Embryonic facial prominence (tissue), 1 donor: ENCODE measurements at regions not wholly inside any gene's neighbourhood (a gene's known extent, or its start where the extent isn't known, plus 50 kb on each side); places are given as distances from the start of the nearest gene placed in this dataset.
"Not testable (repeated sequence)": the region's sequence is repeated elsewhere in the genome, so short reads cannot be mapped to it uniquely, and the experiment has no call there.

Source experiments
- DNase-seq: peaks from one replicate; pipeline ENCODE4 v3.0.0-alpha.2; 2016; ENCODE audit errors: extremely low spot score

- DNase-seq, result no peak
These were observed 78.1 kb upstream of the YWHAQ start for GRCh38 chr2:9708683-9709538.

GRCh38 chr2:9709539-9710285 lies 78.9 kb upstream of the YWHAQ start:
- no peak for DNase-seq

DNA sequence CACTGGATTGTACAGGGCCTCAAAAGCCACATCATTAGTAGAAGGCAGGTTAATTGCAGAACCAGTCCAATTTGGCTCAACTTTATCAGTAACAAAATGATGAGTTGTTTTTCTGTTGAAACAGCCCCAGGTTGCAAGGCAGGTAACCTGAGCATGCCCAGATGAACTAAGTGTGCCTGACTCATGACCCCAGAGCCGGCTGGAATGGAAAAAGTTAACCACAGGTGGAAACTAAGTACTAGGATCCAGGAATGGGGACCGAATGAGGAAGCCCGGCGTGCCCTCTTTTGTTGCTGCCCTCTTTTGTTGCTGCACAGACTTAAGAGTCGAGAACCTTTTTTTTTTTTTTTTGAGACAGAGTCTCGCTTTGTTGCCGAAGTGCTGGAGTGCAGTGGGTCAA lies 79.5 kb upstream of the YWHAQ start:
- DNase-seq, result no peak

DNA sequence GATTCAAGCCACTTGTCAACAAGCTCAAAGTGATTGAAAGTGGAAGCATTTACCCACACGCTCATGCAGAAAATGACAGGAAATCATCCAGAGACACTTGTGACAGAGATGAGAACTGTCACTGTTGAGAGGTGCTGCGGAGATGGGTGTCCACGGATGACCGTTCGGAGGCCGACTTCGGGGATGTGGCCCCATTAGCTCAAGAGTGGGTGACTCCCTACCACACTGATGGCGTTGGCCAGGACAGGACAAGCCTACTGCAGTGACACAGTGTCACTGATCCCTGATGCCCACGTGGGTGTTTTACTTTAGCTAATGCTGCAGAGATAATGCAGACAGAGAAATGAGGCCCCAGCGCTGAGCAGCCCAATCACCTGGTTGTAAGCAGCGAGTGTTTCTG lies 81.5 kb upstream of the YWHAQ start:
- DNase-seq, result no peak

DNA sequence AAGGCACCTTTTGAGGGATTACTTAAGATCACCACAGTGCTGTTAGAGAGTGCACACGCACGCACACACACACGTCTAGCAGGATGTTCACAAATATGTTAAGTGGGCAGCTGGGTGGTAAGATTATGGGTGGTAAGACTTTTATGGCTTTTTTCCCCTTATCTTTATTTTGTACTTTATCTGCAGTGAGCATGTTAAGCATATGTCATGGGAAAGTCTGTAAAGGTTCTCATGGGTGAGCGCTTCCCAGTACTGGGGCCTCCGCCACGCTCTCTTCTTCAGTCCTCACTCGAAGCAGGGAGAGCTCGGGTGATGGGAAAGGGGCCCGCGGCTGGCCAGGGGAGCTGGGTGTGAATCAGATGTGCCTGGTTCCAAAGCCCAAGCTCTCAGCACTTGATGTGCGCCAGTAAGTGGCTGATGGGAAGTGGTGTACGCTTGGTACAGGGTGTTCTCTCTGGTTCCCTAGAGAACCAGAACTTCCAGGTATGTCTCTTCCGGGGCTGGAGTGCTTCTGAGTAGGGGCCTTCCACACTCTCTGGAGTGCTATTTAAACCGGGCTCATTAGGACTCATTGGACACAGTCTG lies 83.9 kb upstream of the YWHAQ start:
- no peak for DNase-seq

GRCh38 chr2:9715238-9715637 lies 84.4 kb upstream of the YWHAQ start:
- no peak for DNase-seq

- no peak for DNase-seq
These were observed 87.2 kb upstream of the YWHAQ start for GRCh38 chr2:9717886-9718451.

- no peak for DNase-seq
These were observed 89.7 kb upstream of the YWHAQ start for GRCh38 chr2:9720352-9721093.

- no peak for DNase-seq
These were observed 90.5 kb upstream of the YWHAQ start for GRCh38 chr2:9721344-9721743.

GRCh38 chr2:9722451-9722850 lies 91.7 kb upstream of the YWHAQ start:
- DNase-seq, result no peak

DNA sequence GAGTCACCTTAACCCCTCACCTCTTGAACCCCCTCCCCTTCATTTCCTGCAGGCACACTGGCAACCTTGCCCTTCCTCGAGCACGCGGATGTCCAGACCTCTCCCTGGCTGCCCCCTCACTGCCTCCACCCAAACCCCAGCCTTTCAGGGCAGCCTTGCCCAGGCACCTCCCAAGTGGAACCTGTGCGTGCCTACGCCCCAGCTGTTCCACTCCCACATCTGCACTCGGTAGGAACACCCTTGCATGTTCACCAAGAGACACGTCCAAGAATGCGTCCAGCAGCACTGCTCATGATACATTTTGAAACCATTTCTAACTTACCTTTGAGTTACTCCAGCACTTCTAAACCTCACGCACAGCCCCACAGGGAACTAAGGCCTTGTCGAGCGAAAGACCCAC lies 93.8 kb upstream of the YWHAQ start:
- DNase-seq, result no peak

GRCh38 chr2:9725106-9725505 lies 94.3 kb upstream of the YWHAQ start:
- DNase-seq, result no peak

- DNase-seq, result not testable (repeated sequence)
These were observed 95.2 kb upstream of the YWHAQ start for GRCh38 chr2:9726016-9726415.

GRCh38 chr2:9730523-9730922 lies 99.7 kb upstream of the YWHAQ start:
- not testable (repeated sequence) for DNase-seq

DNA sequence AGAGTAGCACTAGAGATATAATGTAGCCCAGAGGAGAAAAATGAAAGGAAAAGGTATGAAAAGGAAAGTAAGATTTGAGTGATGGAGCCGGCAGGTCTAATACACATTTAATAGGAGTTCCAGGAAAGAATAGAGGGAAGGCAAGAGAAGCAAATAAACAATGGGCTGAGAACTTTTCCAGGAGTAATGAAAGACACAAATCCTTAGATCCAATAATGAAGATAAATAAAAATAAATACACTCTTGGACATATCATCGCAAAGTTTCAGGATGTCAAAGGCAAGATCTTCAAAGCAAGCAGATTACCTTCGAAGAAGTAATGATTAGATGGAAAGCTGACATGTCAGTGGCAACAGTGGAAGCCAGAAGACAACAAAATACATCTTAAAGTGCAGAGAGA lies 102.0 kb upstream of the YWHAQ start:
- DNase-seq, result no peak

GRCh38 chr2:9734308-9734707 lies 103.5 kb upstream of the YWHAQ start:
- no peak for DNase-seq

DNA sequence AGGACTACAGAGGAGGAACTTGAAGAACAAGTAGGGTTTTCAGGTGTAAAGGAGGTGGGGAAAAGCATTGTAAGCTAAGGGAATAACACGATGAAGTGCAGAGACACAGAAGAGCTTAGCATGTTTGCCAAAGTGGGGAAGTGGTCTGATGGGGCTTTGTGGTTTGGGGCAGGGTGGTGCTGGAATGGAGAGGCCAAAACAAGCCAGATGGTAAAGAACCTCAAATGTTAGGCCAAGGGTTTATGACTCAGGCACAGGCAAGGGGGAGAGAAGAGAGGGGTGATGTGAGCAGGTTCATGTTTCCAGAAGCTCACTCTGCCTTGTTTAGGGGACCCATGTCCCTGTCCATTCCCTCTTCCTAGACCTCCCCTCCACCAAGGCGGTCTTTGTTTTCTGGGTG lies 104.5 kb upstream of the YWHAQ start:
- DNase-seq, result no peak

GRCh38 chr2:9736021-9736420 lies 105.2 kb upstream of the YWHAQ start:
- no peak for DNase-seq

DNA sequence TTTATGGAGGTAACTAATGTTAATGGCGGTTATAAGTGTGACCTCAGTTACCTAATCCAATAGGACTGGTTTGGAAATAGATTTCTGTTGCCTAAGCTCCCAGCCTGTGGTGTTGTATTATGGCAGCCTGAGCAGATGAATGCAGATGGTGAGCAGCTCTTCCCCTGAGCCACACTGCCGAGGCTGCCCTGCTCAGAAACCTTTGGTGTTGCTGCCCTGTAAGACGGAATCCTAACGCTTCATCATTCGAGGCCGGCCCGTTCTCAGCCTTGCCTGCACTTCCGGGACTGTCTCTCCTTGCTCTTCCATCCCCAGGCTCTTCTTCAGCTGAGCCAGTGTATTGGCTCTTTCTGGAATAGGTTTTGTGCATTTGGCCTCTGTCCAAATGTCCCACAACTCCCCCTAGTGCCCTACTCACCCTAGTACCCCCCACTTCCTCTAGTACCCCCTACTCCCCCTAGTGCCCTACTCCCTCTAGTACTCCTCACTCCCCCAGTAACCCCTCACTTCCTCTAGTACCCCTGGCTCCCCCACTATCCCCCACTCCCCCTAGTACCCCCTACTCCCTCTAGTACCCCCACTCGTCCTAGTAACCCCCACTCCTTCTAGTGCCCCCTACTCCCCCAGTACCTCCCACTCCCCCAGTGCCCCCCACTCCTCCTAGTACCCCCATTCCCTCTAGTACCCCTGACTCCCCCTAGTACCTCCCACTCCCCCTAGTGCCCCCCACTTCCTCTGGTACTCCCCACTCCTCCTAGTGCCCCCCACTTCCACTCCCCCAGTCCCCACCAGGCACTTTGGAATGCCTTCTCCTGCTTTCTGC lies 106.0 kb upstream of the TAF1B start:
- no peak for DNase-seq

DNA sequence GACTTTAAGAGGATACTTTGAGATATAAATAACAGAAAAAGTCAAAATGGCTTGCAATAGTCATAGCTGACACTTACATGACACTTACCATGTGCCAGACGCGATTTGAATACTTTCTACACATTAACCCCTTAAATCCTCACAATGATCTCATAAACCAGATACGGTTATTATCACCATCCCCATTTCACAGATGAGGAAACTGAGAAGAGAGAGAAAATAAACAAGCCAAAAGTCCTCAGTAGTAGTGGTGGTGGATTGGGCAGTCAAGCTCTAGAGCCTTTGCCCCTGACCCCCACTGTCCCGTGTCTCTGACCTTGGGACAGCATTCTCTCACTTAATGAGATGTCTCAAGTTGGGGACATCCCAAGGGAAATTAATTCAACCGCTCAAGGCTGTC lies 105.2 kb upstream of the TAF1B start:
- no peak for DNase-seq
